NCI-H2107 treated with DMSO at 0.1 percent for 48 hours (cell line): ENCODE measurements at regions not wholly inside any gene's neighbourhood (a gene's known extent, or its start where the extent isn't known, plus 50 kb on each side); places are given as distances from the start of the nearest gene placed in this dataset.
A peak's percentile ranks its signal among the peaks of the same experiment; 100 is the strongest.

Experiments used
- DNase-seq: peaks from one replicate; lab custom pipeline; 2025; ENCODE audit not compliant: unreplicated experiment; lab: John Stamatoyannopoulos, UW

- DNase-seq = peak; percentile 18
Observed at GRCh38 chr17:73782641-73783381, 138.6 kb upstream of the SDK2 start.

- no peak for DNase-seq
Observed at GRCh38 chr17:73783382-73783766, 139.1 kb upstream of the SDK2 start.

DNA sequence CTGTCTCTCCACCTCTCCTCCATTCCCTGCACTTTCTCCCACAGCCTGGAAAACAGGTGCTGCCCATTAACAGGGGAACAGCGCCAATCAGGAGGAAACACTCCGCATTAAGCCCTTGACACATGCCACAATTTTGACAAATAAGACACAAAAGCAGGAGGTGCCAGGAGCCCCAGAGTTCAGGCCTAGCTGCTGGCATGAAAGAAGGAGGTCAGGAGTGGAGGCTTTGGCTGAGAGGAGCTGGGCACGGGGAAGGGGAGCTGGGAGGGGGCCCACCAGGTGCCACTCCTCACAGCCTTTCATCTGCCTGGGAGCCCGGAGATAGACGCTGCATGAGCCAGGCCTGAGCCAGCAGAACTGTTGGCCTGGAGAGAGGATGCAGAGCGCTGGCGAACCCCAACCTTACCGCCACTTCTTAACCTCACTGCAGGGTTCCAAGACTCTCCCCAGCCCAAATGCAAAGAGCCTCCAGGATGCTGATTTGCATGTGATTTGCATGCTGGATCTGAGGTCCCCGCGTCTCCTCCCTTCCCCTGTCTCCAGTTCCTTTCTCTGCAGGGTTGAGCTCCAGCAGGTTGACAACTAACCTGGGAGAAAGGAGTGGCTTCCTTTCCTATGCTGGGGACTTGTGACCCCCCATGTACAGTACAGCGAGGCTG is 139.8 kb upstream of the SDK2 start:
- DNase-seq = peak; percentile 84

GRCh38 chr17:73785496-73785895 is 141.3 kb upstream of the SDK2 start:
- DNase-seq = no peak

GRCh38 chr17:73785958-73786743 is 141.9 kb upstream of the SDK2 start:
- DNase-seq = peak; percentile 84

GRCh38 chr17:73787076-73788059 is 143.1 kb upstream of the SDK2 start:
- DNase-seq = peak; percentile 84

- DNase-seq = peak; percentile 62
Observed at GRCh38 chr17:73788111-73788510, 143.9 kb upstream of the SDK2 start.

GRCh38 chr17:73791121-73791520 is 146.9 kb upstream of the SDK2 start:
- no peak for DNase-seq

GRCh38 chr17:73791631-73792030 is 147.4 kb upstream of the SDK2 start:
- no peak for DNase-seq

GRCh38 chr17:73792994-73793393 is 148.7 kb upstream of the SDK2 start:
- no peak for DNase-seq

DNA sequence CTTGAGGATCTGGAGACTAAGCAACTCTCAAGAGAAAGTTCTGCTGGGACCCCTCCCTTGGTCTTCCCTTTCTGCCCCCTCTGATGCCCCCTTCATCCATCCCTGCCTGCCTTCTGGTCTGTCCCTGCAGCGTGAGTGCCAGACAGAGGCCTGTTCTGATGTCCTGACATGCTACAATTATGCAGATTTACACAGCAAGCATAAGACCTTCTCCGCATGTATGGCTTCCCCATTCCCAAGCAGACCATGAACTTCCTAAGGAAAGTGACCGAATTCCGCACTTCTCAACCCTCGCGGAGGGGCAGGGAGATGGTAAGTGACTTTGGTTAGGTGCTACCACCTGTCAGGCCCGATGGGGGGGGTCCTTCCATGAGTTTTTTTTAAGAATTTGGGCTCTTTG is 150.1 kb upstream of the SDK2 start:
- no peak for DNase-seq

- DNase-seq = peak; percentile 86
Observed at GRCh38 chr17:73795730-73796129, 151.5 kb upstream of the SDK2 start.

DNA sequence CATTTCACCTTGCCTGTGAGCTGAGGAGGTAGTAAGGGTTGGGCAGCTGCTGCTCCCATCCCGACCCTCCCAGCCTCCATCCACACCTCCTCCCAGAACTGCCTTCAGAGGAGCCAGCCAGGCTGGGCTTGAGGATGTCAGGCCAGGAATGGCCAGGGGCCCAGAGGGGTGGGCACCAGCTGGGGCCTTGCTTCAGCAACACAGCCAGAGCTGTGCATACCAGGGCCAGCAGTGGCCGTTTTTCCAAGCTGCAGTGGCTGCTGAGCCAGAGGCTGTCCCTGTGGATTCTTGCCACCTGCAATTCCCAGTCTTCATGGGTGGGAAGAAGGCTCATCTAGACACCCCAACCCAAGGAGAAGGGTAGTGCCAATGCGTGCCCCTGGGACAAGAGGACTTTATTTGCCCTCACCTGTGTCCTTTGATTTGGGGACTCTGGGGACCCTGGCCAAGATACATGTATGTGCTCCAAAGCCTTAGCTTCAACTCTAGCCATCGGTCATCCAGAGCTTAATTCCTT is 153.4 kb upstream of the SDK2 start:
- no peak for DNase-seq

GRCh38 chr17:73798111-73798748 is 154.0 kb upstream of the SDK2 start:
- DNase-seq = no peak

DNA sequence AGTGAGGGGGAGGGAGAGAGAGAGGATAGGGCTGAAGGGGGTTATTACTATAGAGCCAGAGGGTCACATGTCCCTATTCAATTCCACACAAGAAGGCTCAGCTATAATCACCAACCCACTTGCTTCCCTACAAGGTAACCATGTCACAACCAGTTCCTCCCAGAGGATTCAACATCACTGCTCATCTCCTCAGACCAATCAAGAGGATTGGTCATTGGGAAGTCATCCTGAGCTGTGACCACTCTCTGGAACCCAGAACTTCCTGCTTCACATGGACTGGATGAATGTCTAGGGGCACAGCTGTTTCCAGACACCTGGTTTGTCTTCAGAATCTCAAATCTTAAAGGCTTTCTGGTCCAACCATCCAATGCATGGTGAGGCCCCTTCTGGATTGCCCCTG is 154.9 kb upstream of the SDK2 start:
- no peak for DNase-seq

DNA sequence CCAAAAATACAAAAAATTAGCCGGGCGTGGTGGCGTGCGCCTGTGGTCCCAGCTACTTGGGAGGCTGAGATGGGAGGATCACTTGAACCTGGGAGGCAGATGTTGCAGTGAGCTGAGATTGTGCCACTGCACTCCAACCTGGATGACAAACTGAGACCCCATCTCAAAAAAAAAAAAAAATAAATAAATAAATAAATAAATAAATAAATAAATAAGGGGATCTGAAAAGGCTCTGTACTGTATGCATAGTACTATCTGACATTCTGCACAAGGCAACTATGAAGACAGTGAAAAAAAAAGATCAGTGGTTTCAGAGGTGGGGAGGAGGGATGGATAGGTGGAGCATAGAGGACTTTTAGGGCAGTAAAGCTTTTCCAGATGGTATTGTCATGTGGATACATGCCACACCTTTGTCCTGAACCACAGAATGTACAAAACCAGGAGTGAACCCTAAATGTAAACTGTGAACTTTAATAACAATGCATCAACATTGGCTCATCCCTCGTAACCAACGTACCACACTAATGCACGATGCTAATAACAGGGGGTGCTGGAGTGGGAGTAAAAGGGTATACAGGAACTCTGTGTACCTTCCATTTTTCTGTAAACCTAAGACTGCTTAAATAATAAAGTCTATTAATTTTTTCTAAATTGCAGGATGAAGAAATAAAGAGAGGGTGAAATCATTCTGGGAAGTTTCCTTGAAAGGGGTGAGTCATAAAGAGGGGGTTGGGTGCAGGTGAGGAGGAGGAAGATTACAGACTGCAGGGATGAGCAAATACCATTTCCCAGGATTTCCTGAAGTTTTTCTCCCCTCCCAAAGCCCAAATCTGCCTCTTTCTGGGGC is 155.8 kb upstream of the SDK2 start:
- DNase-seq = peak; percentile 71

DNA sequence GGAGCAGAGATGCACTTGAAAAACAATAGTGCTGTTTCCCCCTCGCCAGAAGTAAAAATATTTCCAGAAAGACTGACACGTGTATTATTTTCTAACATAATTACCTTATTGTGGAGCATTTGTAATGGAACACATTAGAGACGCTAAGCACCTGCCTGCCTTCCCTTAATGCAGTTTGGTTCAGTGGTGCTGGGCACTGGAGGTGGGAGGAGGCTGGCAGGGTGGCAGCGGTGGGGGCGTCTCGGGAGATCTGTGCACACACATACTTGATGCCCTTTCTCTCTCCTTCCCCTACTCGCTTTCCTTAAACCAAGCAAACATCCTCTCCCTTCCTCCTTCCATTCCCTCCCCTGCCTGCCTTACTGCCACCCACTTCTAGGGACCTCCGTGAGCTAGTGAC is 156.6 kb upstream of the SDK2 start:
- DNase-seq = peak; percentile 94

GRCh38 chr17:73801455-73802100 is 157.3 kb upstream of the SDK2 start:
- DNase-seq = peak; percentile 50

DNA sequence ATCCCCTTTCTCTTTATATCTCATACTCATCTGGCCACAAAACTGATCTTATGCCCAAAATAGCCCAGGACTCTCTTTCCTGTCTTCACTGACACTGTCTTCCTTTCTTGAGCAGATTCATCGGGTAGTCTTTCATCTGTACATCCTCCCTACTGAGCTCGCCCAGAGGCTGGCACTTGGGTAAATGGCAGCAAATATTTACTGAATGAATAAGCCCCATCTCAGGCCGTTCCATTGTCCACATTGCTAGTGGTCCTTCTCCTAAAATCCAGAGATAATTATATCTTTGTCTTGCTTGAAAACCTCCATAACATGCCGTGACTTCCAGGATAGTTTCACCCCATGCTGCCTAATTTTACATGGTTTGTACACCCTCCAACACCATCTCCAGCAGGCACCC is 158.1 kb upstream of the SDK2 start:
- no peak for DNase-seq
